Omental fat pad (tissue), 3 donors: ENCODE measurements at regions not wholly inside any gene's neighbourhood (a gene's known extent, or its start where the extent isn't known, plus 50 kb on each side); places are given as distances from the start of the nearest gene placed in this dataset.
A peak's percentile ranks its signal among the peaks of the same experiment; 100 is the strongest.

Source experiments
- ATAC-seq: fragments of 150-250 bp; one replicate; pipeline ENCODE4 v1.9.1; 2016; ENCODE audit warnings: mild to moderate bottlenecking, moderate library complexity; ENCODE audit not compliant: low FRiP score
- DNase-seq: peaks from one replicate; pipeline ENCODE4 v3.0.0-alpha.2; 2019; ENCODE audit warnings: low spot score
- TF ChIP-seq, protein P1 (sequence below), 3 donors: fragments of 450-650 bp; IDR thresholded peaks; one replicate each; pipeline ENCODE4 v1.5.1; 2016 to 2017; ENCODE audit warnings: antibody characterized with exemption in 3 of 3, mild to moderate bottlenecking in 3 of 3, moderate library complexity in 2 of 3

DNA sequence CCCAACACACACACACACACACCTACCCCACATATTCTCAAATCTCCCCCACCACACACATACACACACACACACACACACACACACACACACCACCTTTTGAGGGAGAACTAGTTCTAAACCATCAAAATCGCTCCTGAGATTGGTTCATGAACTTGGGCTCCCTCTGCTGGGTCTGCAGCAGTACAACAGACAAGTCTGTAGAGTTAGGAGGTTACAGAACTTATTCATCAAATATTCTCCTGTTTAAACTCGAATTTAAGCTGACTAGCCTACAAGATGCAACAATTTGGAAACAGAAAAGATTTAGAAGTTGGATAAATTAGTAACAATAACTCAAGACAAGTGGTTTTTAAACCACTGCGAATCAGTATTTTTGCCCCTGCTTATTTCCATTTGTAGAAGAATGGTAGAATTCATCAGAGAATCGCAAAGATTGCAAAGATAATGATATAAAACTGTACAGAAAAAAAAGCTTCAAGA, 136.4 kb upstream of the USP15 start:
- DNase-seq (no peak), ATAC-seq (peak; percentile 57)
- TF ChIP-seq, protein P1, sequence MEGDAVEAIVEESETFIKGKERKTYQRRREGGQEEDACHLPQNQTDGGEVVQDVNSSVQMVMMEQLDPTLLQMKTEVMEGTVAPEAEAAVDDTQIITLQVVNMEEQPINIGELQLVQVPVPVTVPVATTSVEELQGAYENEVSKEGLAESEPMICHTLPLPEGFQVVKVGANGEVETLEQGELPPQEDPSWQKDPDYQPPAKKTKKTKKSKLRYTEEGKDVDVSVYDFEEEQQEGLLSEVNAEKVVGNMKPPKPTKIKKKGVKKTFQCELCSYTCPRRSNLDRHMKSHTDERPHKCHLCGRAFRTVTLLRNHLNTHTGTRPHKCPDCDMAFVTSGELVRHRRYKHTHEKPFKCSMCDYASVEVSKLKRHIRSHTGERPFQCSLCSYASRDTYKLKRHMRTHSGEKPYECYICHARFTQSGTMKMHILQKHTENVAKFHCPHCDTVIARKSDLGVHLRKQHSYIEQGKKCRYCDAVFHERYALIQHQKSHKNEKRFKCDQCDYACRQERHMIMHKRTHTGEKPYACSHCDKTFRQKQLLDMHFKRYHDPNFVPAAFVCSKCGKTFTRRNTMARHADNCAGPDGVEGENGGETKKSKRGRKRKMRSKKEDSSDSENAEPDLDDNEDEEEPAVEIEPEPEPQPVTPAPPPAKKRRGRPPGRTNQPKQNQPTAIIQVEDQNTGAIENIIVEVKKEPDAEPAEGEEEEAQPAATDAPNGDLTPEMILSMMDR (IDR thresholded peaks at IDR 0.05), result no peak

DNA sequence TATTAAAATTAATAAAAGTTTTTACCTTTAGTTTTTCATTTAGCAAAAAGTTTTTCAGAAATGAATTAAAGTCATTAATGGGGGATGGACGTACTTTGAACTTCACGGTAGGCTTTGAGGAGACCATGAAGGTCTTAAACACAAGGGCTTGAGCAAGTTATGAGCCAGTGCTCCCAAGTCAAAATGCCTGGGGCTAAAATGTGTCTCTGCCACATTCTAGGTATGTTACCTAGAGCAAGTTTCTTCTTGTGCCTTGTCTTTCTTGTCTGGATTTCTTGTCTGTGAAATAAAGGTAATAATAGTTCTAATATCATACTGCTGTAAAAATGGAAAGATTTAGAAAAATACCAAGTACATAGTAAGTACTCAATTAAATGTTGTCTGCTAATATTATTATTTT, 132.7 kb upstream of the USP15 start:
- ATAC-seq (no peak), DNase-seq (no peak)
- TF ChIP-seq, protein P1 (IDR thresholded peaks at IDR 0.05), result no peak

DNA sequence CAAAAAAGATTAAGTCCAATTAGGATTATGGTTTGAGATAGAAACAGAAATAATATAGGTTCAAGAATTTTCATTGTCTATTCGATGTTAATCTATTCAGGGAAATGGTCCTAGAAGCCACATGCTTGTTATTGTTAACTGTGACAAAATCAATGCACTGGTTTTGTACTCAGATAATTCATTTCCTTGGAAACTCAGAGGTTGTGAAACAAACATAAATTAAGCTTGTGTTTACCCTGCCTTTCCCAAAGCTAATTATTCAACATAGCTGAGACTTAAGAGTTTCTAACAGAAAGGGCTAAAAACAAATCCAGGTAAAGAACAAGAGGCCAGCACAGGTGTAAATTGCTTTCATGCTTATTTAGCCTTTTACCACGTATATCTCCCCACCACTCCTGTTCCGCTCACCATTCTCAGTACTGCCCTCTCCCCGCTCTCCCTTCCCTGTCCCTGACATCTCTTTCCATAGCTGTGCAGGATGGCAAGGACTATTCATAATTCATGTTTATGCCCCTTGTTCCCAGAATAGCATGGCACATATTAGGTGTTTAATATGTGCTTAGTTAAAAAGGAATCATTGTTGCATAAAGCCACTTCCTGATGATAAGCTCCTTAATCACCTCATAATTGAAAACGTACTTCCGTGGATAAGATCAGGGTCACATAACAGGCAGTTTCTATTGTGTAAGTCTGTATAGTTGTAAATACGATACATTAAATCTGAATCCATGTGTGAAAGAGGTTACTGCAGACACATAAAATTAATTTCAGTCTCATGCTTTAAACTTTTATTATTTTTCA, 131.8 kb upstream of the USP15 start:
- TF ChIP-seq, protein P1 (IDR thresholded peaks at IDR 0.05), result no peak
- no peak for ATAC-seq
- DNase-seq, result no peak

DNA sequence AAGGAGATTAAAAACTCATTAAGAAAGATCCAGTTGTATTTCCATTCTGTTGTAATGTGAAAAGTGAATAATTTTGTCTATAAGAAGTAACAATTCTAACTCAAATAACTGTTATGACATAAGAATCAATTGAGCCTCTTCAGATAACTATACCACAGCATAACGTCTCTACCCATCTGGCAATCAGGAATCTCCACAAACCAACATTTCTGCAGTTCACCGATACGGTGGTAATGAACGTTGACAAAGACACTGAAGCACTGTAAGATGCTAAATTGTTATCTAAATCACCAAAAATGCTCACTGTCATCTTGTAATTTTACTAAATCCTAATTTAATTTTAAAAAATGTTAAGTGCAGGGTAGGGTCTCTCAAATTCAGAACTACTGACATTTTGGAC, 130.9 kb upstream of the USP15 start:
- DNase-seq, result no peak
- TF ChIP-seq, protein P1 (IDR thresholded peaks at IDR 0.05), result no peak
- ATAC-seq, result no peak

DNA sequence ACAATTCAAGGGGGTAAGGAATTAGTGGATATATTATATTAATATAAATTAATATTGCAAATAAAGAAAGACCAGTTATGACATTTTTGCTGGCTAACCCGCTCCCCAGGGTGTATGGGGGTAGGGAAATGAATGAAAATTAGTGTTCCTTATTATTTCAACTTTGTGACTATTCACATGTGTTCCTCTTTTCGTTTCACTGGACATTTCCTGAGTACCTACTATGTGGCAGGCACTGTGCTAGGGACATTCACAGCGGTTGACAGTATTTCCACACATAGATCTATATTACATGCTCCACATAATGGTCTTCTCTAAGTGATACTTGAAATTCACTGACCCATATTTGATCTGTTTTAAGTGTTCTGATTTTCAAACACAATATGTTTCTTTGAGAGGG, 129.8 kb upstream of the USP15 start:
- no peak for DNase-seq
- TF ChIP-seq, protein P1 (IDR thresholded peaks at IDR 0.05), result no peak
- no peak for ATAC-seq

DNA sequence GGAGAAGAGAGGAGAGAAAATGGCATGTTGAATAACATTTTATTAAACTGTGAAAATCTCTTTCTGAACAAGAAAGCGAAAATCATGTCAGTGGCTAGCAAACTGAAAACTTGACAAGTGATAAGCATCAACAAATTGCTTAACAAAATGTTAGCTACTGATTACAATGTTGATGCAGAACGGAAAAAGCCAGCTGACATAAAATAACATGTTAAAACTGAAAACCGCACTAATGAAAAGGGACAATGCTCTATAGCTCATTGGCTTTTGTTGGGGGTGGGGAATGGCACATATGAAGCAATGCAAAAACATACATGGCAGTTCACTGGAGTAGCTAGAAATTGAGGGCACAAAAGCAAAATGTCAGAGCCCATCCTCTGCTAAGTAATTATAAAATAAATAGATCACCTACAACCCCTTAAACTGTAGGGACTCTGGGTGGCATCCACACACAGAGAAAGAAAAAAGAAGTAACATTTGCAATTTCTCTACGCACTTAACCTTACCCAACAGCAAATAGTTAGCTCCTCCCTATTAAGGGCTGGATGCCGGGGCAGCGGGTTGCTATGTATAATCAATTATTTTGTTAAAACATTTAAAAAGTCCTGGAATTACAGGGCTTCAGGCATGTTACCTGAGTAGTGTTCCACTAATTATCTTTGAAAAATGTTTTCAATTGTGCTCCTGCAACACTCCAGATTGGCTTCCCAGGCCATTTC, 129.2 kb upstream of the USP15 start:
- DNase-seq (no peak), ATAC-seq (no peak)
- TF ChIP-seq, protein P1 (IDR thresholded peaks at IDR 0.05), result no peak
